Loucy (cell line): ENCODE measurements at regions not wholly inside any gene's neighbourhood (a gene's known extent, or its start where the extent isn't known, plus 50 kb on each side); places are given as distances from the start of the nearest gene placed in this dataset.

Experiments used
- H2AFZ ChIP-seq: fragments of 200-600 bp; sonication (generic); 2 replicates; pipeline ENCODE4 v1.6.0; 2016; ENCODE audit warnings: antibody characterized with exemption, mild to moderate bottlenecking, low read length, moderate library complexity
- H3F3A ChIP-seq: fragments of 200-600 bp; 2 replicates; pipeline ENCODE4 v1.6.0; 2016; ENCODE audit warnings: antibody characterized with exemption, low read depth, mild to moderate bottlenecking
- H3K27me3 ChIP-seq: fragments of 200-600 bp; sonication (generic); 2 replicates; pipeline ENCODE4 v1.6.1; 2014; ENCODE audit warnings: low read length, mild to moderate bottlenecking; ENCODE audit not compliant: insufficient read depth, poor library complexity, severe bottlenecking
- H3K36me3 ChIP-seq: fragments of 200-600 bp; sonication (generic); 2 replicates; pipeline ENCODE4 v1.6.1; 2016; ENCODE audit warnings: low read length; ENCODE audit not compliant: insufficient read depth
- H3K4me1 ChIP-seq: fragments of 200-600 bp; sonication (generic); 2 replicates; pipeline ENCODE4 v1.5.1; 2014; ENCODE audit warnings: low read length, mild to moderate bottlenecking; ENCODE audit not compliant: insufficient read depth, poor library complexity, severe bottlenecking
- H3K4me2 ChIP-seq: fragments of 200-600 bp; sonication (generic); 2 replicates; pipeline ENCODE4 v1.6.0; 2014; ENCODE audit warnings: antibody characterized with exemption, low read length, low read depth, mild to moderate bottlenecking; ENCODE audit not compliant: poor library complexity, severe bottlenecking
- H3K4me3 ChIP-seq: fragments of 200-600 bp; sonication (generic); 2 replicates; pipeline ENCODE4 v1.5.1; 2014; ENCODE audit warnings: low read length, mild to moderate bottlenecking, mixed read lengths; ENCODE audit not compliant: poor library complexity, severe bottlenecking
- H3K79me2 ChIP-seq: fragments of 200-600 bp; sonication (generic); 2 replicates; pipeline ENCODE4 v1.6.1; 2014; ENCODE audit warnings: low read length; ENCODE audit not compliant: insufficient read depth
- H3K9ac ChIP-seq: fragments of 200-600 bp; sonication (generic); 2 replicates; pipeline ENCODE4 v1.6.0; 2014; ENCODE audit warnings: mild to moderate bottlenecking, low read depth, low read length, moderate library complexity; ENCODE audit not compliant: poor library complexity, severe bottlenecking
- H3K9me2 ChIP-seq: fragments of 200-600 bp; sonication (generic); replicated peaks from 2 replicates; pipeline ENCODE4 v1.6.1; 2016; ENCODE audit warnings: low read depth, low read length, mixed read lengths
- H3K9me3 ChIP-seq: fragments of 200-600 bp; sonication (generic); 2 replicates; pipeline ENCODE4 v1.6.1; 2014; ENCODE audit warnings: mild to moderate bottlenecking, antibody characterized with exemption, low read length, low read depth; ENCODE audit not compliant: insufficient read depth
- H4K20me1 ChIP-seq: fragments of 200-600 bp; sonication (generic); 2 replicates; pipeline ENCODE4 v1.6.0; 2014; ENCODE audit warnings: antibody characterized with exemption, low read length, mild to moderate bottlenecking; ENCODE audit not compliant: insufficient read depth, poor library complexity, severe bottlenecking
- CTCF ChIP-seq: fragments of 200-600 bp; sonication (generic); conservative IDR thresholded peaks from 2 replicates; pipeline ENCODE4 v1.5.1; 2014; ENCODE audit warnings: mild to moderate bottlenecking, antibody characterized with exemption, low read length
- EZH2phosphoT487 ChIP-seq: fragments of 200-600 bp; IDR thresholded peaks from 2 replicates; pipeline ENCODE4 v1.6.1; 2018; ENCODE audit warnings: antibody characterized with exemption, mild to moderate bottlenecking, moderate library complexity, borderline replicate concordance

GRCh38 chr13:99058527-99059495 is 80.9 kb upstream of the DOCK9 start:
- Histone ChIP-seq H3K36me3 (no peaks in the 10 kb centered on the region), H3K9me3 (no peaks in the 10 kb centered on the region), H4K20me1 (no peaks in the 10 kb centered on the region), H3K9ac (no peak overlapping the region), H3K27me3 (no peaks in the 10 kb centered on the region), H2AFZ (no peak overlapping the region), H3K4me1 (peaks cover 20% of the 10 kb centered on the region), H3F3A (no peaks in the 10 kb centered on the region), H3K9me2 (no peaks in the 10 kb centered on the region), H3K79me2 (no peaks in the 10 kb centered on the region), H3K4me3 (no peak overlapping the region), H3K4me2 (no peak overlapping the region)
- TF ChIP-seq CTCF (no peak), EZH2phosphoT487 (no peak)

- no peaks in the 10 kb centered on the region for H3K79me2 ChIP-seq
- no peak overlapping the region for H2AFZ ChIP-seq
- no peaks in the 10 kb centered on the region for H3F3A ChIP-seq
Observed at GRCh38 chr13:99059498-99060075, 81.7 kb upstream of the DOCK9 start.

DNA sequence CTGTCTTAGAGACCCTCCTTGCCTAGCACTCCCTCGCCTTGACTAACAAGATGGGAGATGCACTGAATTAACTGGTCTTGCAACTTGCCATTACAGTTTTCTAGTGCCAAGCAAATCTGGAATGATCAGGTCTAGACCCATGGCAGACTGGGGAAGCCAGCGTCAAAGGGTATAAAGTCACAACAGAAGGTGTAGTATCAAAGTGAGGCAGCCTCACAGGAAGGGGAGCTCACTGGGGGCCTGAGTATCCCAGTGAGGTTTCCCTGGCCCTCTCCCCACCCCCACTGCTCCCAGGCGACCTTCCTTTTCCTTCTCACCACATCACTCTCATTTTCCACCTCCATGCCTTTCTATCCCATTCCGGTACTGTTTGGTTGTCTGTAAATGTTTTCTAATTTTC is 83.5 kb upstream of the DOCK9 start:
- no peaks in the 10 kb centered on the region for H4K20me1 ChIP-seq
- no peaks in the 10 kb centered on the region for H3K79me2 ChIP-seq
- no peak overlapping the region for H3K4me2 ChIP-seq
- H2AFZ ChIP-seq: no peak overlapping the region
- H3K9ac ChIP-seq: no peak overlapping the region
- no peaks in the 10 kb centered on the region for H3F3A ChIP-seq
- no peaks in the 10 kb centered on the region for H3K9me2 ChIP-seq
- no peaks in the 10 kb centered on the region for H3K36me3 ChIP-seq
- H3K4me3 ChIP-seq: no peak overlapping the region
- TF ChIP-seq EZH2phosphoT487 (no peak), CTCF (no peak)
- H3K9me3 ChIP-seq: no peaks in the 10 kb centered on the region
- H3K4me1 ChIP-seq: peaks cover 8% of the 10 kb centered on the region
- no peaks in the 10 kb centered on the region for H3K27me3 ChIP-seq

More at GRCh38 chr13:99059498-99060075, 81.7 kb upstream of the DOCK9 start:
- H4K20me1 ChIP-seq: no peaks in the 10 kb centered on the region
- H3K9me2 ChIP-seq: no peaks in the 10 kb centered on the region
- no peaks in the 10 kb centered on the region for H3K27me3 ChIP-seq
- H3K36me3 ChIP-seq: no peaks in the 10 kb centered on the region
- H3K4me3 ChIP-seq: no peak overlapping the region
- no peak overlapping the region for H3K9ac ChIP-seq
- no peak for TF ChIP-seq CTCF
- no peak for TF ChIP-seq EZH2phosphoT487
- no peak overlapping the region for H3K4me2 ChIP-seq
- peaks cover 12% of the 10 kb centered on the region for H3K4me1 ChIP-seq
- no peaks in the 10 kb centered on the region for H3K9me3 ChIP-seq
